ENCODE measurements at regions not wholly inside any gene's neighbourhood (a gene's known extent, or its start where the extent isn't known, plus 50 kb on each side); places are given as distances from the start of the nearest gene placed in this dataset.

DNA sequence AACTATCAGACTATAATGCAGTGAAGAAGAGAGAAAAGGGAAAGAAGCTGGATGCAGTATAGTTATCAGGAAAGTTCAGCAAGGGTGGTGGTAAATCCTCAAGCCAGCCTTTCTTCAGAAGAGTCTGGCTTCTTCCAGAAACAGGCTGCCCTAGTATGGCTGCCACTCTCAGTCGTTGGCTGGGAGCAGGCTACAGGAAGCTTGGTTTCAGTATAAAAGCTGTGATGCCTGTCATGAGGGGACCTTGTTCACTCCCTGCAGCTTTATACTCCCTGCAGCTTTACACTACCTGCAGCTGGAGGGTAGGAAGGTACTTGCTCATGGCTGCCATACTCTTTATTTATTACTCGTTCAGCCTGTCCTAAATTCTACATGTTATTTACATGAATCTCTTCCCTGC is 63.3 kb upstream of the ARHGAP18 start:
- Histone ChIP-seq H3K27me3 (replicated peaks; ENCODE audit: insufficient read depth) (no peaks in the 10 kb centered on the region), H3K4me1 (replicated peaks) (no peaks in the 10 kb centered on the region), H3K36me3 (no peaks in the 10 kb centered on the region), H3K9me3 (no peaks in the 10 kb centered on the region), H3K4me3 (no peak overlapping the region), H3K27ac (no peak overlapping the region)
- WGBS = 51% methylated on average over 2 of the region's 2 CpGs
- no peak for TF ChIP-seq POLR2AphosphoS5 (IDR thresholded peaks at IDR 0.05)
- no peak for TF ChIP-seq POLR2A (IDR thresholded peaks at IDR 0.05)
- no peak for TF ChIP-seq CTCF (IDR thresholded peaks at IDR 0.05)
- intact Hi-C loops (cut with DNase I) = no loop called here
- no peak for DNase-seq (ENCODE audit: low spot score)

DNA sequence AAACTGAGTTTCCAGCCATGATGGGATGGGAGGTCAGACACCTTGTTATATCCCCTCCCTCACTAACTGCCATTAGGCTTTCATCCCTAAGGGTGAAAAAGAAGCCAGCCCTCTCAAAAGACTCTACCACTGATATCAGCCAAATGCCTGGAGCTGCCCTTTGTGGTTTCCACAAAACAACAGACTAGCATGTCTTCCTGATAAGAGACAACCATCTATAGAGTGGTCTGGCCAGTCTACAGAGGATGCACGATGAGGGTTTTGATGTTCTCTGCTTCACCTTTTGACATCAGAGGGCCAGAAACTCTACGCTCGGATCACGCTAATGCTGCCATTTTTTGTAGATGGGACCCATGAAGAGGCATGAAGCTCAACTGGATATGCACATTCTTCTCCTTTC is 61.7 kb upstream of the ARHGAP18 start:
- no peaks in the 10 kb centered on the region for H3K27me3 ChIP-seq (replicated peaks; ENCODE audit: insufficient read depth)
- no peak for DNase-seq (ENCODE audit: low spot score)
- no peaks in the 10 kb centered on the region for H3K36me3 ChIP-seq
- TF ChIP-seq POLR2A (IDR thresholded peaks at IDR 0.05) = no peak
- no peak for TF ChIP-seq POLR2AphosphoS5 (IDR thresholded peaks at IDR 0.05)
- TF ChIP-seq CTCF (IDR thresholded peaks at IDR 0.05) = no peak
- H3K27ac ChIP-seq = no peak overlapping the region
- 94% methylated on average over 4 of the region's 4 CpGs for WGBS
- intact Hi-C loops (cut with DNase I) = no loop called here
- no peaks in the 10 kb centered on the region for H3K9me3 ChIP-seq
- H3K4me3 ChIP-seq = no peak overlapping the region
- no peaks in the 10 kb centered on the region for H3K4me1 ChIP-seq (replicated peaks)

GRCh38 chr6:129767776-129768485 is 58.0 kb upstream of the ARHGAP18 start:
- WGBS = 55% methylated on average over 11 of the region's 11 CpGs
- Histone ChIP-seq H3K9me3 (no peaks in the 10 kb centered on the region), H3K36me3 (no peaks in the 10 kb centered on the region), H3K27me3 (replicated peaks; ENCODE audit: insufficient read depth) (no peaks in the 10 kb centered on the region), H3K27ac (no peak overlapping the region), H3K4me3 (no peak overlapping the region), H3K4me1 (replicated peaks) (no peaks in the 10 kb centered on the region)
- TF ChIP-seq CTCF (IDR thresholded peaks at IDR 0.05) (no peak), POLR2AphosphoS5 (IDR thresholded peaks at IDR 0.05) (no peak)
- intact Hi-C loops (cut with DNase I) = no loop called here
- DNase-seq (ENCODE audit: low spot score) = no peak

- H3K36me3 ChIP-seq = no peaks in the 10 kb centered on the region
- DNase-seq (ENCODE audit: low spot score) = no peak
- H3K27me3 ChIP-seq (replicated peaks; ENCODE audit: insufficient read depth) = no peaks in the 10 kb centered on the region
- no peaks in the 10 kb centered on the region for H3K9me3 ChIP-seq
- H3K27ac ChIP-seq = no peak overlapping the region
- intact Hi-C loops (cut with DNase I) = no loop called here
- peak overlapping the region; percentile 6 for H3K4me3 ChIP-seq
- TF ChIP-seq POLR2AphosphoS5 (IDR thresholded peaks at IDR 0.05) (no peak), CTCF (IDR thresholded peaks at IDR 0.05) (no peak), POLR2A (IDR thresholded peaks at IDR 0.05) (no peak)
- H3K4me1 ChIP-seq (replicated peaks) = no peaks in the 10 kb centered on the region
- WGBS = 1% methylated on average over 18 of the region's 36 CpGs
Measured at GRCh38 chr6:129766959-129767728, 57.2 kb upstream of the ARHGAP18 start.
